H1 (cell line): ENCODE measurements at regions not wholly inside any gene's neighbourhood (a gene's known extent, or its start where the extent isn't known, plus 50 kb on each side); places are given as distances from the start of the nearest gene placed in this dataset.

ENCODE experiments used
- CTCF ChIA-PET: fragments of 300-600 bp; sonication (Branson Sonifier 250); formaldehyde crosslinking; loops from one replicate; lab custom pipeline; 2021; ENCODE audit not compliant: partially characterized antibody; lab: Charles Lee
- POLR2A ChIA-PET: fragments of 300-600 bp; sonication (Branson Sonifier 250); formaldehyde crosslinking; loops from one replicate; lab custom pipeline; 2021; ENCODE audit warnings: inconsistent platforms; ENCODE audit not compliant: partially characterized antibody; lab: Charles Lee
- DNase-seq, 2 experiments: peaks; one replicate each; pipeline versions ENCODE4 v3.0.0 to v3.0.0-alpha.2; 2010 to 2022; ENCODE audit warnings: low spot score in 2 of 2, low read depth in 1 of 2, mixed read lengths in 1 of 2
- FAIRE-seq: peaks from 2 replicates; lab custom pipeline; 2011; peaks lifted over from hg19 to GRCh38; lab: Jason Lieb, UNC
- H2AFZ ChIP-seq: 2 replicates; pipeline ENCODE4 v1.8.1; 2012; ENCODE audit warnings: low read length, inconsistent platforms
- H2AK5ac ChIP-seq: 2 replicates; pipeline ENCODE4 v1.6.1; 2013; ENCODE audit warnings: low read depth, low read length
- H2BK120ac ChIP-seq: replicated peaks from 2 replicates; pipeline ENCODE3; 2013; ENCODE audit warnings: low read depth, low read length, inconsistent platforms
- H2BK12ac ChIP-seq: 2 replicates; pipeline ENCODE4 v1.6.1; 2013; ENCODE audit warnings: low read depth, low read length
- H2BK15ac ChIP-seq: 2 replicates; pipeline ENCODE4 v1.6.1; 2013; ENCODE audit warnings: low read length
- H2BK20ac ChIP-seq: 2 replicates; pipeline ENCODE4 v1.6.1; 2013; ENCODE audit warnings: low read length
- H2BK5ac ChIP-seq: 2 replicates; pipeline ENCODE4 v1.6.1; 2013; ENCODE audit warnings: low read depth, low read length
- H3K14ac ChIP-seq: 2 replicates; pipeline ENCODE4 v1.6.1; 2013; ENCODE audit warnings: inconsistent platforms; ENCODE audit not compliant: insufficient read length
- H3K18ac ChIP-seq: 2 replicates; pipeline ENCODE4 v1.6.1; 2013; ENCODE audit warnings: low read length; ENCODE audit errors: extremely low read depth
- H3K23ac ChIP-seq: 2 replicates; pipeline ENCODE4 v1.6.1; 2013; ENCODE audit warnings: inconsistent platforms; ENCODE audit not compliant: insufficient read length
- H3K23me2 ChIP-seq: 2 replicates; pipeline ENCODE4 v1.6.1; 2013; ENCODE audit warnings: low read depth, low read length
- H3K27ac ChIP-seq: 2 replicates; pipeline ENCODE4 v1.6.1; 2011; ENCODE audit warnings: low read depth, low read length, inconsistent platforms
- H3K27me3 ChIP-seq, 4 experiments: replicated peaks in 1 of 4; 1 replicate in 1 of 4; 2 replicates in 3 of 4; pipeline versions ENCODE4 v1.6.1 to v1.8.1; 2011 to 2013; ENCODE audit warnings: low read length in 3 of 4, mild to moderate bottlenecking in 3 of 4, inconsistent platforms in 2 of 4, mixed read lengths in 2 of 4, moderate library complexity in 1 of 4; ENCODE audit not compliant: control insufficient read depth in 3 of 4, insufficient read depth in 3 of 4; ENCODE audit errors: extremely low read depth in 1 of 4
- H3K36me3 ChIP-seq, 4 experiments: 2 replicates each; pipeline versions ENCODE4 v1.6.1 to v1.8.1; 2011 to 2013; ENCODE audit warnings: mild to moderate bottlenecking in 4 of 4, low read length in 3 of 4, moderate library complexity in 2 of 4, control low read depth in 1 of 4, inconsistent platforms in 1 of 4; ENCODE audit not compliant: insufficient read depth in 4 of 4, control insufficient read depth in 2 of 4
- H3K4ac ChIP-seq: replicated peaks from 2 replicates; pipeline ENCODE3; 2013; ENCODE audit warnings: low read length, low read depth, mixed read lengths, inconsistent platforms; ENCODE audit not compliant: insufficient read length
- H3K4me1 ChIP-seq, 4 experiments: replicated peaks in 1 of 4; 1 replicate in 1 of 4; 2 replicates in 3 of 4; pipeline versions ENCODE4 v1.6.1 to v1.8.1; 2011 to 2013; ENCODE audit warnings: low read length in 3 of 4, inconsistent platforms in 2 of 4, mixed read lengths in 1 of 4; ENCODE audit not compliant: insufficient read depth in 4 of 4, control insufficient read depth in 3 of 4
- H3K4me2 ChIP-seq, 2 experiments: 2 replicates each; pipeline versions ENCODE4 v1.6.1 to v1.8.1; 2011 to 2013; ENCODE audit warnings: low read depth in 2 of 2, low read length in 2 of 2, control low read depth in 1 of 2, inconsistent platforms in 1 of 2, mild to moderate bottlenecking in 1 of 2; ENCODE audit not compliant: insufficient read depth in 1 of 2
- H3K4me3 ChIP-seq, 4 experiments: fragments of 200-600, 300-600 bp in 1 of 4; sonication (generic), shearing (Covaris generic), sonication (Bioruptor Twin) in 1 of 4; 2 replicates each; pipeline versions ENCODE4 v1.5.1 to v1.8.1; 2011 to 2016; ENCODE audit warnings: low read length in 4 of 4, low read depth in 3 of 4, control low read depth in 2 of 4, inconsistent platforms in 2 of 4, mild to moderate bottlenecking in 2 of 4, mixed read lengths in 1 of 4, moderate library complexity in 1 of 4; ENCODE audit not compliant: insufficient read depth in 2 of 4; ENCODE audit errors: extremely low read depth in 1 of 4
- H3K56ac ChIP-seq: replicated peaks from 2 replicates; pipeline ENCODE3; 2013; ENCODE audit warnings: low read depth, mild to moderate bottlenecking, mixed read lengths, low read length, inconsistent platforms; ENCODE audit not compliant: insufficient read length
- H3K79me1 ChIP-seq: 2 replicates; pipeline ENCODE4 v1.6.1; 2013; ENCODE audit warnings: low read depth, low read length, control low read depth
- H3K79me2 ChIP-seq, 2 experiments: 2 replicates each; pipeline versions ENCODE4 v1.6.1 to v1.8.1; 2012 to 2013; ENCODE audit warnings: low read length in 2 of 2, mild to moderate bottlenecking in 2 of 2, inconsistent platforms in 1 of 2; ENCODE audit not compliant: insufficient read depth in 2 of 2, control insufficient read depth in 1 of 2
- H3K9ac ChIP-seq, 4 experiments: replicated peaks in 1 of 4; 1 replicate in 1 of 4; 2 replicates in 3 of 4; pipeline versions ENCODE4 v1.6.1 to v1.8.1; 2011 to 2013; ENCODE audit warnings: low read depth in 3 of 4, low read length in 3 of 4, control low read depth in 2 of 4, mild to moderate bottlenecking in 2 of 4, moderate library complexity in 2 of 4, inconsistent platforms in 1 of 4; ENCODE audit errors: extremely low read depth in 1 of 4
- H3K9me3 ChIP-seq, 2 experiments: 2 replicates each; pipeline versions ENCODE4 v1.6.1 to v1.8.1; 2012 to 2013; ENCODE audit warnings: mild to moderate bottlenecking in 2 of 2, moderate library complexity in 2 of 2, control low read depth in 1 of 2, inconsistent platforms in 1 of 2, low read depth in 1 of 2, low read length in 1 of 2, mixed read lengths in 1 of 2; ENCODE audit not compliant: insufficient read depth in 2 of 2
- H4K20me1 ChIP-seq, 2 experiments: replicated peaks in 1 of 2; 2 replicates each; pipeline versions ENCODE3 to v1.8.1; 2011 to 2013; ENCODE audit warnings: inconsistent platforms in 2 of 2, low read length in 2 of 2, mild to moderate bottlenecking in 1 of 2; ENCODE audit not compliant: insufficient read depth in 2 of 2, control insufficient read depth in 1 of 2
- H4K5ac ChIP-seq: 2 replicates; pipeline ENCODE4 v1.6.1; 2013; ENCODE audit warnings: low read length, low read depth, mixed read lengths, inconsistent platforms; ENCODE audit not compliant: insufficient read length
- H4K8ac ChIP-seq: 2 replicates; pipeline ENCODE4 v1.8.0; 2013; ENCODE audit warnings: mild to moderate bottlenecking, moderate library complexity, low read length, inconsistent platforms; ENCODE audit not compliant: insufficient read depth; ENCODE audit errors: extremely low read depth
- H4K91ac ChIP-seq: replicated peaks from 2 replicates; pipeline ENCODE3; 2013; ENCODE audit warnings: low read length, mixed read lengths, inconsistent platforms; ENCODE audit not compliant: insufficient read length
- HDAC6 ChIP-seq: IDR thresholded peaks from one replicate; pipeline ENCODE4 v1.7.1; 2012; ENCODE audit warnings: low read depth, mild to moderate bottlenecking, inconsistent platforms, low read length, moderate library complexity
- KDM1A ChIP-seq: fragments of 200-600, 300-600 bp; sonication (generic); IDR thresholded peaks from 2 replicates; pipeline ENCODE4 v1.7.1; 2016; ENCODE audit warnings: mild to moderate bottlenecking, low read length, borderline replicate concordance
- TEAD4 ChIP-seq: IDR thresholded peaks from 2 replicates; pipeline ENCODE4 v1.6.1; 2012; ENCODE audit warnings: low read depth, low read length, inconsistent platforms, mixed read lengths
- WGBS, 2 experiments: shearing (Covaris generic) in 1 of 2; methylation state at CpG; one replicate each; pipeline versions ENCODE4 v1.1.6 to v1.1.7; 2013 to 2015; ENCODE audit warnings: low lambda C conversion rate in 2 of 2, mixed read lengths in 2 of 2, inconsistent platforms in 1 of 2, low coverage in 1 of 2, missing lambda C conversion rate in 1 of 2; ENCODE audit not compliant: insufficient replicate concordance in 2 of 2, insufficient coverage in 1 of 2, insufficient read length in 1 of 2; ENCODE audit errors: extremely low coverage in 1 of 2, missing lambda C conversion rate in 1 of 2; 5-methylcytosine and 5-hydroxymethylcytosine counted together

DNA sequence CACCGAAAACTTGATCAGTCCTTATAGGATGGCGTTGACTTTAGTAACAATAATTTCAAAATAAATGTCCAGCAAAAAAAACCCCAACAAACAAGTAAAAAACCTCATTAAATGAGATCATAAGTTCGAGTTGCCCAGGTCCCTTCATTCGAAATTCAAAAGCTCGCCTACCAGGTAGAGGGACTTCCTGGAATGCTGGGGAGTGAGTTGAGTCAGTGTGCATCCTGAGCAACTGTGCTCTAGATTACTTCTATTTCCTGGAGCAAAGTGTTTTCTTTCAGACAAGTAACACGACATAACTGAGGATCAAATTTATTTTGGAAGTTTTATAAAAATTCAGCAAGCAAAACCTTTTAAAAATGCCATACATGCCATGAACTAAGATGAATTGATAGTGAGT lies 511.9 kb upstream of the CITED2 start:
- no peak overlapping the region for H3K4me3 ChIP-seq
- no peaks in the 10 kb centered on the region for H3K27me3 ChIP-seq
- no peak for DNase-seq
- no peak overlapping the region for H2BK20ac ChIP-seq
- H2BK15ac ChIP-seq, result no peak overlapping the region
- H4K20me1 ChIP-seq, result no peaks in the 10 kb centered on the region
- no peak overlapping the region for H2AK5ac ChIP-seq
- no peak overlapping the region for H2AFZ ChIP-seq
- no peak overlapping the region for H3K23ac ChIP-seq
- WGBS, 2 experiments, result 69% methylated on average over 6 of the region's 6 CpGs; no CpG with 5 or more reads in 1 of the 2 experiments
- no peaks in the 10 kb centered on the region for H3K23me2 ChIP-seq
- no peak overlapping the region for H3K9ac ChIP-seq
- no peak overlapping the region for H3K4ac ChIP-seq
- H3K27ac ChIP-seq, result no peak overlapping the region
- no peak overlapping the region for H2BK5ac ChIP-seq
- CTCF ChIA-PET, result no interaction called here
- H3K14ac ChIP-seq, result no peak overlapping the region
- H3K18ac ChIP-seq, result no peak overlapping the region; the same call in 1 of the 2 replicates
- no peak overlapping the region for H4K91ac ChIP-seq
- no peaks in the 10 kb centered on the region for H3K36me3 ChIP-seq
- no peak overlapping the region for H3K56ac ChIP-seq
- H3K4me1 ChIP-seq, result peaks cover 4 to 54% (median 22%) of the 10 kb centered on the region in 4 experiments; a peak in 6 of 7 replicates
- peak; percentile 56; the same call in 1 of the 2 replicates for TF ChIP-seq KDM1A
- peak; percentile 65 for TF ChIP-seq TEAD4
- no peak for TF ChIP-seq HDAC6
- no peak overlapping the region for H4K8ac ChIP-seq
- no peak overlapping the region for H2BK12ac ChIP-seq
- no peak for FAIRE-seq
- no peak overlapping the region for H2BK120ac ChIP-seq
- H3K79me1 ChIP-seq, result no peaks in the 10 kb centered on the region
- peak overlapping the region; percentile 79 for H4K5ac ChIP-seq
- no peaks in the 10 kb centered on the region for H3K79me2 ChIP-seq
- POLR2A ChIA-PET, result interaction anchor here (4.7 kb wide), 1 partner anchor 511 kb away, joined by 30 read pairs; the partner anchor contains the start of gene CITED2
- H3K4me2 ChIP-seq, result no peak overlapping the region
- H3K9me3 ChIP-seq, result no peaks in the 10 kb centered on the region
